Panc1 (cell line): ENCODE measurements at regions not wholly inside any gene's neighbourhood (a gene's known extent, or its start where the extent isn't known, plus 50 kb on each side); places are given as distances from the start of the nearest gene placed in this dataset.

Experiments used
- ATAC-seq: fragments of 200-7000 bp; cut with Tn5 transposase; 2 replicates; pipeline ENCODE4 v1.9.1; 2020; ENCODE audit warnings: mild to moderate bottlenecking, moderate library complexity
- BruUV-seq: library from RNA; stranded (reverse); fragments of 400-500 nt; replicated peaks from 2 replicates; lab custom pipeline; 2021; lab: Mats Ljungman, UMichigan
- CTCF ChIA-PET: fragments of 300-600 bp; sonication (Branson Sonifier 250); formaldehyde crosslinking; loops from one replicate; lab custom pipeline; 2022; ENCODE audit warnings: antibody characterized with exemption; lab: Charles Lee
- POLR2A ChIA-PET: fragments of 300-600 bp; sonication (Branson Sonifier 250); formaldehyde crosslinking; loops from one replicate; lab custom pipeline; 2022; ENCODE audit warnings: antibody characterized with exemption; lab: Charles Lee
- DNase-seq: peaks from one replicate; pipeline ENCODE4 v3.0.0-alpha.2; 2010; ENCODE audit warnings: low read depth, low spot score
- H3K27ac ChIP-seq: 2 replicates; pipeline ENCODE4 v1.5.1; 2011; ENCODE audit warnings: mild to moderate bottlenecking, low read length, inconsistent platforms
- H3K27me3 ChIP-seq: fragments of 200-500 bp; sonication (Bioruptor generic); 2 replicates; pipeline ENCODE4 v1.6.0; 2014; ENCODE audit warnings: low read length, inconsistent platforms; ENCODE audit not compliant: control insufficient read depth, insufficient read depth
- H3K36me3 ChIP-seq: fragments of 200-500 bp; sonication (Bioruptor generic); 2 replicates; pipeline ENCODE4 v1.5.1; 2014; ENCODE audit warnings: inconsistent platforms, mild to moderate bottlenecking, low read length, moderate library complexity; ENCODE audit not compliant: control insufficient read depth, insufficient read depth
- H3K4me1 ChIP-seq: 2 replicates; pipeline ENCODE4 v1.5.1; 2011; ENCODE audit warnings: inconsistent platforms, mild to moderate bottlenecking, low read length, moderate library complexity; ENCODE audit not compliant: control insufficient read depth, insufficient read depth
- H3K4me3 ChIP-seq, 2 experiments: 2 replicates each; pipeline ENCODE4 v1.5.1; 2011 to 2012; ENCODE audit warnings: low read depth in 2 of 2, low read length in 2 of 2, mild to moderate bottlenecking in 2 of 2, inconsistent platforms in 1 of 2, moderate library complexity in 1 of 2
- H3K9me3 ChIP-seq: fragments of 200-500 bp; sonication (Bioruptor generic); 2 replicates; pipeline ENCODE4 v1.5.1; 2014; ENCODE audit warnings: low read depth, mild to moderate bottlenecking, inconsistent platforms, low read length, moderate library complexity; ENCODE audit not compliant: control insufficient read depth, insufficient read depth
- POLR2AphosphoS5 ChIP-seq: IDR thresholded peaks from 2 replicates; pipeline ENCODE4 v1.6.1; 2012; ENCODE audit warnings: mild to moderate bottlenecking, low read depth, low read length, moderate library complexity
- SIN3A ChIP-seq: IDR thresholded peaks from 2 replicates; pipeline ENCODE4 v1.6.1; 2012; ENCODE audit warnings: low read depth, mild to moderate bottlenecking, low read length, moderate library complexity, borderline replicate concordance; ENCODE audit not compliant: insufficient read depth
- TCF7L2 ChIP-seq: IDR thresholded peaks from 2 replicates; pipeline ENCODE4 v1.6.1; 2011; ENCODE audit warnings: mild to moderate bottlenecking, low read depth, low read length, inconsistent platforms
- in situ Hi-C: cut with HindIII; loops from 2 replicates; pipeline ENCODE4 v1.10.0; 2016; ENCODE audit warnings: low sequenced_read_pairs, low pct_unique_long_range_greater_than_20kb
- intact Hi-C: fragments of 100-400 bp; cut with micrococcal nuclease; formaldehyde crosslinking; loops from one replicate; pipeline ENCODE4 v1.10.0; 2022; ENCODE audit not compliant: unreplicated experiment
- TF ChIP-seq, protein P1 (sequence below), 2 experiments: IDR thresholded peaks; 2 replicates each; pipeline ENCODE4 v1.6.1; 2011 to 2012; ENCODE audit warnings: low read depth in 2 of 2, control low read depth in 1 of 2, low read length in 1 of 2, mild to moderate bottlenecking in 1 of 2, moderate library complexity in 1 of 2; ENCODE audit not compliant: insufficient read depth in 1 of 2
- TF ChIP-seq, protein P2 (sequence below): fragments of 450-650 bp; IDR thresholded peaks from 2 replicates; pipeline ENCODE4 v1.5.1; 2017; ENCODE audit warnings: mild to moderate bottlenecking

DNA sequence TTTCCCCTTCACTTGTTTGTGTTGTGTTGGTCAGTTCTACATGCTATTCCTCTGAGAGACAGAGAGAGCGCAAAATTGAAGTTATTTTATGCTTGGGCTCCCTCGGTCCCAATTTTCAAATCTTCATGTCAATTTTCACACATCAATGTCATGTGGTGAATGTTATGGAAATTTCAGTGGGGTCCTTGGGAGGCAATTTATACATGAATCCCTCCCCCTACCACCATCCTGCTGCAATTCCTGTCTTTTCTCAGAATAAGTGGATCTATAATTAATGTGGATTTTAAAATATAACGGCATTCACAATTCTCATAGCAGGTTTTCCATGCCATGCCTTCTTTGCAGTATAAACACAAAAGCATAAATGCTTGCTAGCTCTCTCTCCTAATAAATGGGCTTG, 499.9 kb downstream of the MCTP2 start:
- no peak overlapping the region for H3K4me3 ChIP-seq
- no peak overlapping the region for H3K27ac ChIP-seq
- ChIA-PET POLR2A (no interaction called here), CTCF (no interaction called here)
- H3K9me3 ChIP-seq: no peaks in the 10 kb centered on the region
- DNase-seq (no peak), ATAC-seq (no peak)
- BruUV-seq: no TSS peak
- H3K36me3 ChIP-seq: no peaks in the 10 kb centered on the region
- intact Hi-C loops (no loop called here), in situ Hi-C loops (no loop called here)
- H3K27me3 ChIP-seq: no peaks in the 10 kb centered on the region
- TF ChIP-seq, protein P1, sequence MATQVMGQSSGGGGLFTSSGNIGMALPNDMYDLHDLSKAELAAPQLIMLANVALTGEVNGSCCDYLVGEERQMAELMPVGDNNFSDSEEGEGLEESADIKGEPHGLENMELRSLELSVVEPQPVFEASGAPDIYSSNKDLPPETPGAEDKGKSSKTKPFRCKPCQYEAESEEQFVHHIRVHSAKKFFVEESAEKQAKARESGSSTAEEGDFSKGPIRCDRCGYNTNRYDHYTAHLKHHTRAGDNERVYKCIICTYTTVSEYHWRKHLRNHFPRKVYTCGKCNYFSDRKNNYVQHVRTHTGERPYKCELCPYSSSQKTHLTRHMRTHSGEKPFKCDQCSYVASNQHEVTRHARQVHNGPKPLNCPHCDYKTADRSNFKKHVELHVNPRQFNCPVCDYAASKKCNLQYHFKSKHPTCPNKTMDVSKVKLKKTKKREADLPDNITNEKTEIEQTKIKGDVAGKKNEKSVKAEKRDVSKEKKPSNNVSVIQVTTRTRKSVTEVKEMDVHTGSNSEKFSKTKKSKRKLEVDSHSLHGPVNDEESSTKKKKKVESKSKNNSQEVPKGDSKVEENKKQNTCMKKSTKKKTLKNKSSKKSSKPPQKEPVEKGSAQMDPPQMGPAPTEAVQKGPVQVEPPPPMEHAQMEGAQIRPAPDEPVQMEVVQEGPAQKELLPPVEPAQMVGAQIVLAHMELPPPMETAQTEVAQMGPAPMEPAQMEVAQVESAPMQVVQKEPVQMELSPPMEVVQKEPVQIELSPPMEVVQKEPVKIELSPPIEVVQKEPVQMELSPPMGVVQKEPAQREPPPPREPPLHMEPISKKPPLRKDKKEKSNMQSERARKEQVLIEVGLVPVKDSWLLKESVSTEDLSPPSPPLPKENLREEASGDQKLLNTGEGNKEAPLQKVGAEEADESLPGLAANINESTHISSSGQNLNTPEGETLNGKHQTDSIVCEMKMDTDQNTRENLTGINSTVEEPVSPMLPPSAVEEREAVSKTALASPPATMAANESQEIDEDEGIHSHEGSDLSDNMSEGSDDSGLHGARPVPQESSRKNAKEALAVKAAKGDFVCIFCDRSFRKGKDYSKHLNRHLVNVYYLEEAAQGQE (IDR thresholded peaks at IDR 0.05; ENCODE audit: insufficient read depth in 1 of 2, low read depth in 2 of 2, low read length in 1 of 2): no peak
- TF ChIP-seq POLR2AphosphoS5: no peak
- no peaks in the 10 kb centered on the region for H3K4me1 ChIP-seq

DNA sequence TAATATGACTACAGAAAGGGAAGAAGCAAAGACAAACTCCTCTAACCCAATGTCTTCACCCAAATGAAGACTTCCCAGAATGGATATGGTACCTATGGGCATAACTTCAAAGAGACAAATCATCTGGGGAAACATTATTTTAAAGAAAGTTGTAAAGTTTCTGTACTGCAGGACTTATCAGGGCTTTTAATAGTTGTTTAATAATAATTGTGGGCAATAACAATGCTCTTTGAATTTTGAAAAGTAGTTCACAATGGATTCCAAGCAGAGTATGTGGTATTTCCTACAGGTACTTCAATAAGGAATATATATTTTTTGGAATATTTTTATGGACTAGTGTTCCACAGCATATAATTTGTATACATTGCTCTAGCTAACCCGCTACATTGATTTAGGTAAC, 503.1 kb downstream of the MCTP2 start:
- Histone ChIP-seq H3K4me3 (no peak overlapping the region), H3K9me3 (no peaks in the 10 kb centered on the region), H3K36me3 (no peaks in the 10 kb centered on the region), H3K4me1 (no peaks in the 10 kb centered on the region), H3K27me3 (no peaks in the 10 kb centered on the region), H3K27ac (no peak overlapping the region)
- in situ Hi-C loops (no loop called here), intact Hi-C loops (no loop called here)
- BruUV-seq: no TSS peak
- TF ChIP-seq, protein P2, sequence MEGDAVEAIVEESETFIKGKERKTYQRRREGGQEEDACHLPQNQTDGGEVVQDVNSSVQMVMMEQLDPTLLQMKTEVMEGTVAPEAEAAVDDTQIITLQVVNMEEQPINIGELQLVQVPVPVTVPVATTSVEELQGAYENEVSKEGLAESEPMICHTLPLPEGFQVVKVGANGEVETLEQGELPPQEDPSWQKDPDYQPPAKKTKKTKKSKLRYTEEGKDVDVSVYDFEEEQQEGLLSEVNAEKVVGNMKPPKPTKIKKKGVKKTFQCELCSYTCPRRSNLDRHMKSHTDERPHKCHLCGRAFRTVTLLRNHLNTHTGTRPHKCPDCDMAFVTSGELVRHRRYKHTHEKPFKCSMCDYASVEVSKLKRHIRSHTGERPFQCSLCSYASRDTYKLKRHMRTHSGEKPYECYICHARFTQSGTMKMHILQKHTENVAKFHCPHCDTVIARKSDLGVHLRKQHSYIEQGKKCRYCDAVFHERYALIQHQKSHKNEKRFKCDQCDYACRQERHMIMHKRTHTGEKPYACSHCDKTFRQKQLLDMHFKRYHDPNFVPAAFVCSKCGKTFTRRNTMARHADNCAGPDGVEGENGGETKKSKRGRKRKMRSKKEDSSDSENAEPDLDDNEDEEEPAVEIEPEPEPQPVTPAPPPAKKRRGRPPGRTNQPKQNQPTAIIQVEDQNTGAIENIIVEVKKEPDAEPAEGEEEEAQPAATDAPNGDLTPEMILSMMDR: no peak
- TF ChIP-seq POLR2AphosphoS5: no peak
- TF ChIP-seq TCF7L2: no peak
- TF ChIP-seq SIN3A: no peak
- DNase-seq (no peak), ATAC-seq (no peak)
- ChIA-PET POLR2A (no interaction called here), CTCF (no interaction called here)

DNA sequence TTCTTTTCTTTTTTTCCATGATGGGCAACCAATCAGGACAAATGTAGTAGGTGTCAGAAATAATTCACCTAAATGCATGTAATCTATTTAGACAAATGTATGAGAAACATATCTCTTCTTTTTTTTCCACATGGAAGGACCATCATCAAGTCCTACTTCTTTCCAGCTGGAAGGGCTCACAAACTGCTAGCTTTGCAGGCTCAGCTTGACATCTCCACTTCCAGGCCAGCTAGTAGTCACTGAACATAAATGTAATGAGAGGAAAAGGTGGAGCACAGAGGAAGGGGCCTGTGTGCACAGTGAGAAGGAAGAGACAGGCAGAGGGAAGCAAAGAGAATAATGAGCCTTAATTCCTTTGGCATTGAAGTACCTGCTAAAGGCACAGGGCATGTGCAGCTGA, 504.9 kb downstream of the MCTP2 start:
- ChIA-PET CTCF (no interaction called here), POLR2A (no interaction called here)
- Histone ChIP-seq H3K4me3 (no peak overlapping the region), H3K27ac (no peak overlapping the region), H3K4me1 (no peaks in the 10 kb centered on the region), H3K36me3 (no peaks in the 10 kb centered on the region), H3K9me3 (no peaks in the 10 kb centered on the region), H3K27me3 (no peaks in the 10 kb centered on the region)
- BruUV-seq: no TSS peak
- no peak for ATAC-seq
- in situ Hi-C loops (no loop called here), intact Hi-C loops (no loop called here)
- DNase-seq: no peak
- TF ChIP-seq, protein P1 (IDR thresholded peaks at IDR 0.05; ENCODE audit: insufficient read depth in 1 of 2, low read depth in 2 of 2, low read length in 1 of 2): no peak
